Endothelial cell of umbilical vein (primary cell): ENCODE measurements at regions not wholly inside any gene's neighbourhood (a gene's known extent, or its start where the extent isn't known, plus 50 kb on each side); places are given as distances from the start of the nearest gene placed in this dataset.

Experiments
- BruUV-seq: library from RNA; stranded (reverse); fragments of 400-500 nt; replicated peaks from 2 replicates; lab custom pipeline; 2021; lab: Mats Ljungman, UMichigan
- CTCF ChIA-PET: fragments of 300-600, 350-600 bp; sonication (Branson Sonifier 250); formaldehyde crosslinking; loops from one replicate; lab custom pipeline; 2021; ENCODE audit warnings: antibody characterized with exemption, inconsistent platforms; lab: Charles Lee
- POLR2A ChIA-PET: fragments of 300-600, 350-600 bp; sonication (Branson Sonifier 250); formaldehyde crosslinking; loops from one replicate; lab custom pipeline; 2021; ENCODE audit warnings: antibody characterized with exemption, inconsistent platforms; lab: Charles Lee
- DNase-seq: peaks from one replicate; pipeline ENCODE4 v3.0.0-alpha.2; 2011; ENCODE audit warnings: low read depth, low spot score
- FAIRE-seq: peaks from 2 replicates; lab custom pipeline; 2011; peaks lifted over from hg19 to GRCh38; lab: Jason Lieb, UNC
- H2AFZ ChIP-seq: 2 replicates; pipeline ENCODE4 v1.6.0; 2012; ENCODE audit warnings: low read depth, low read length, control low read depth, inconsistent platforms
- H3K27ac ChIP-seq: 2 replicates; pipeline ENCODE4 v1.5.1; 2011; ENCODE audit warnings: low read depth, mild to moderate bottlenecking, control low read depth, low read length, moderate library complexity; ENCODE audit not compliant: insufficient read depth
- H3K27me3 ChIP-seq, 2 experiments: 2 replicates each; pipeline versions ENCODE4 v1.6.0 to v1.6.1; 2011; ENCODE audit warnings: low read length in 2 of 2, mixed read lengths in 1 of 2; ENCODE audit not compliant: control insufficient read depth in 2 of 2, insufficient read depth in 2 of 2
- H3K36me3 ChIP-seq, 2 experiments: 2 replicates in 1 of 2; 3 replicates in 1 of 2; pipeline ENCODE4 v1.5.1; 2011; ENCODE audit warnings: low read length in 2 of 2, mild to moderate bottlenecking in 1 of 2, moderate library complexity in 1 of 2; ENCODE audit not compliant: control insufficient read depth in 2 of 2, insufficient read depth in 2 of 2; ENCODE audit errors: extremely low read depth in 1 of 2
- H3K4me1 ChIP-seq: 3 replicates; pipeline ENCODE4 v1.5.1; 2011; ENCODE audit warnings: mild to moderate bottlenecking, low read length; ENCODE audit not compliant: control insufficient read depth, insufficient read depth; ENCODE audit errors: extremely low read depth
- H3K4me2 ChIP-seq: 2 replicates; pipeline ENCODE4 v1.6.1; 2011; ENCODE audit warnings: low read length, control low read depth, mixed read lengths; ENCODE audit not compliant: insufficient read depth
- H3K4me3 ChIP-seq, 3 experiments: fragments of 200-600 bp in 1 of 3; sonication (generic), shearing (Covaris generic) in 1 of 3; replicated peaks in 1 of 3; 2 replicates each; pipeline ENCODE4 v1.5.1; 2011 to 2016; ENCODE audit warnings: control low read depth in 3 of 3, low read length in 3 of 3, mild to moderate bottlenecking in 2 of 3, inconsistent platforms in 1 of 3, low read depth in 1 of 3, moderate library complexity in 1 of 3; ENCODE audit not compliant: insufficient read depth in 1 of 3
- H3K79me2 ChIP-seq: 2 replicates; pipeline ENCODE4 v1.6.0; 2012; ENCODE audit warnings: low read length, inconsistent platforms; ENCODE audit not compliant: control insufficient read depth, insufficient read depth
- H3K9ac ChIP-seq: replicated peaks from 2 replicates; pipeline ENCODE3; 2011; ENCODE audit warnings: low read length, control low read depth; ENCODE audit not compliant: insufficient read depth; ENCODE audit errors: extremely low read depth
- H3K9me1 ChIP-seq: replicated peaks from 3 replicates; pipeline ENCODE4 v1.6.0; 2011; ENCODE audit warnings: mild to moderate bottlenecking, low read length; ENCODE audit not compliant: control insufficient read depth, insufficient read depth; ENCODE audit errors: extremely low read depth
- H3K9me3 ChIP-seq: replicated peaks from 2 replicates; pipeline ENCODE4 v1.5.1; 2012; ENCODE audit warnings: low read length, inconsistent platforms; ENCODE audit not compliant: control insufficient read depth, insufficient read depth
- H4K20me1 ChIP-seq: replicated peaks from 2 replicates; pipeline ENCODE3; 2011; ENCODE audit warnings: mild to moderate bottlenecking, low read length; ENCODE audit not compliant: control insufficient read depth, insufficient read depth; ENCODE audit errors: extremely low read depth
- EZH2 ChIP-seq: IDR thresholded peaks from 2 replicates; pipeline ENCODE4 v1.6.1; 2012; ENCODE audit warnings: borderline replicate concordance, low read depth, mild to moderate bottlenecking, moderate library complexity, low read length, inconsistent platforms; ENCODE audit not compliant: severe bottlenecking
- FOS ChIP-seq: IDR thresholded peaks from 2 replicates; pipeline ENCODE4 v1.6.1; 2011; ENCODE audit warnings: mild to moderate bottlenecking, low read length, moderate library complexity, borderline replicate concordance; ENCODE audit not compliant: insufficient read depth
- GATA2 ChIP-seq: IDR thresholded peaks from 2 replicates; pipeline ENCODE4 v1.7.0; 2011; ENCODE audit warnings: low read depth, mild to moderate bottlenecking, moderate library complexity, mixed read lengths, low read length; ENCODE audit not compliant: insufficient read length, insufficient read depth
- JUN ChIP-seq: IDR thresholded peaks from 2 replicates; pipeline ENCODE4 v1.6.1; 2011; ENCODE audit warnings: borderline replicate concordance, low read depth; ENCODE audit not compliant: insufficient read length, insufficient read depth
- MYC ChIP-seq: IDR thresholded peaks from one replicate; pipeline ENCODE4 v1.6.1; 2011; ENCODE audit warnings: mild to moderate bottlenecking, low read depth, low read length
- POLR2A ChIP-seq: IDR thresholded peaks from 2 replicates; pipeline ENCODE4 v1.6.1; 2012; ENCODE audit warnings: low read depth, mild to moderate bottlenecking, control low read depth, low read length
- POLR2AphosphoS5 ChIP-seq: IDR thresholded peaks from 2 replicates; pipeline ENCODE4 v1.6.1; 2012; ENCODE audit warnings: low read depth, mild to moderate bottlenecking, control low read depth, low read length, moderate library complexity; ENCODE audit not compliant: insufficient read depth
- dilution Hi-C: fragments of 300-500 bp; cut with MboI; formaldehyde crosslinking; loops from one replicate; pipeline ENCODE4 v1.15.0; 2019; ENCODE audit warnings: low sequenced_read_pairs; ENCODE audit not compliant: extremely low pct_ligation_motif_present
- intact Hi-C: fragments of 100-400 bp; cut with micrococcal nuclease; formaldehyde crosslinking; loops from one replicate; pipeline ENCODE4 v1.10.0; 2022
- TF ChIP-seq, protein P1 (sequence below), 2 donors: IDR thresholded peaks; 1 replicate in 1 of 2; 2 replicates in 1 of 2; pipeline ENCODE4 v1.5.1; 2011; ENCODE audit warnings: low read length in 2 of 2, mild to moderate bottlenecking in 2 of 2, moderate library complexity in 2 of 2, control low read depth in 1 of 2, inconsistent platforms in 1 of 2, low read depth in 1 of 2; ENCODE audit not compliant: insufficient read depth in 1 of 2; ENCODE audit errors: extremely low read depth in 1 of 2
- TF ChIP-seq, protein P2 (sequence below): IDR thresholded peaks from 2 replicates; pipeline ENCODE4 v1.6.1; 2011; ENCODE audit not compliant: insufficient read depth, insufficient read length

DNA sequence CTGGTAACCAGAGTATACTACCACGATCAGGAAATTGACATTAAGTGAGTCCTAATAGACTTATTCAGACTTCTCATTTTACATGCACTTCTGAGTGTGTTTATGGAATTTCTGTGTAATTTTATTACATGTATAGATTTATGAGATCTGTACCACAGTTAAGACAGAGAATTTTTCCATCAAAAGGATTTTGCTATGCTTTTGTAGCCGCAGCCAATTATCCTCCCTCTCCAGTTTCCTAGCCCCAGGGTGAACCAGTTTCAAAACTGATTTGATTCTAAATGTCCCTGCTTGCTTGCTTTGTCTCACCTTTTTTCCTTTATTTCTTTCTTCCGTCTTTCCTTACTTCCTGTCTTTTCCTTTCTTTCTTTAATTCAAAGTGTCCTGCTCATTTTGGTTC lies 661.2 kb upstream of the BCHE start:
- no peak for FAIRE-seq

DNA sequence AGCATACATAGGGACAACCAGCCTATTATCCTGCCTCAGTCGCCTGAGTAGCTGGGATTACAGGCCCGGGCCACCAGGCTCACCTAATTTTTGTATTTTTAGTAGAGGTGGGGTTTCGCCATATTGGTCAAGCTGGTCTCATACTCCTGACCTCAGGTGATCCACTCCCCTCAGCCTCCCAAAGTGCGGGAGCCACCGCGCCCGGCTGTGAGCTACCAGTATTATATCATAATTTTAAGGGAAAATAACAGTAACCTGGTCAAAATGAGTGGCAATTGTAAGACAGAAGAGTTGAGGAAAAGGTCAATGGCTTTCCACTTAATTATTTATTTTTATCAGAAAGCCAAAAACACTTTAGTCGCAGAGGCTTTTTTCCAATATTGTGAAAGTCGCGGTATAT lies 652.6 kb upstream of the BCHE start:
- H2AFZ ChIP-seq, result no peak overlapping the region
- DNase-seq (no peak), FAIRE-seq (no peak)
- no peak overlapping the region for H3K9ac ChIP-seq
- ChIA-PET CTCF (no interaction called here), POLR2A (no interaction called here)
- H3K9me1 ChIP-seq, result no peaks in the 10 kb centered on the region
- no peaks in the 10 kb centered on the region for H3K36me3 ChIP-seq
- no peaks in the 10 kb centered on the region for H4K20me1 ChIP-seq
- H3K27me3 ChIP-seq, result no peaks in the 10 kb centered on the region
- no peaks in the 10 kb centered on the region for H3K4me1 ChIP-seq
- dilution Hi-C loops, result no loop called here
- intact Hi-C loops, result no loop called here
- H3K4me2 ChIP-seq, result no peak overlapping the region
- no peak overlapping the region for H3K27ac ChIP-seq
- H3K79me2 ChIP-seq, result no peaks in the 10 kb centered on the region
- TF ChIP-seq, protein P1, sequence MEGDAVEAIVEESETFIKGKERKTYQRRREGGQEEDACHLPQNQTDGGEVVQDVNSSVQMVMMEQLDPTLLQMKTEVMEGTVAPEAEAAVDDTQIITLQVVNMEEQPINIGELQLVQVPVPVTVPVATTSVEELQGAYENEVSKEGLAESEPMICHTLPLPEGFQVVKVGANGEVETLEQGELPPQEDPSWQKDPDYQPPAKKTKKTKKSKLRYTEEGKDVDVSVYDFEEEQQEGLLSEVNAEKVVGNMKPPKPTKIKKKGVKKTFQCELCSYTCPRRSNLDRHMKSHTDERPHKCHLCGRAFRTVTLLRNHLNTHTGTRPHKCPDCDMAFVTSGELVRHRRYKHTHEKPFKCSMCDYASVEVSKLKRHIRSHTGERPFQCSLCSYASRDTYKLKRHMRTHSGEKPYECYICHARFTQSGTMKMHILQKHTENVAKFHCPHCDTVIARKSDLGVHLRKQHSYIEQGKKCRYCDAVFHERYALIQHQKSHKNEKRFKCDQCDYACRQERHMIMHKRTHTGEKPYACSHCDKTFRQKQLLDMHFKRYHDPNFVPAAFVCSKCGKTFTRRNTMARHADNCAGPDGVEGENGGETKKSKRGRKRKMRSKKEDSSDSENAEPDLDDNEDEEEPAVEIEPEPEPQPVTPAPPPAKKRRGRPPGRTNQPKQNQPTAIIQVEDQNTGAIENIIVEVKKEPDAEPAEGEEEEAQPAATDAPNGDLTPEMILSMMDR (IDR thresholded peaks at IDR 0.05; ENCODE audit: extremely low read depth in 1 of 2, insufficient read depth in 1 of 2, low read depth in 1 of 2, low read length in 2 of 2), result no peak
- TF ChIP-seq FOS (no peak), GATA2 (no peak), POLR2AphosphoS5 (no peak), POLR2A (no peak), EZH2 (no peak), MYC (no peak), JUN (no peak)
- TF ChIP-seq, protein P2, sequence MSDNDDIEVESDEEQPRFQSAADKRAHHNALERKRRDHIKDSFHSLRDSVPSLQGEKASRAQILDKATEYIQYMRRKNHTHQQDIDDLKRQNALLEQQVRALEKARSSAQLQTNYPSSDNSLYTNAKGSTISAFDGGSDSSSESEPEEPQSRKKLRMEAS, result no peak
- H3K4me3 ChIP-seq, result no peak overlapping the region
- no peaks in the 10 kb centered on the region for H3K9me3 ChIP-seq
- no TSS peak for BruUV-seq

More for the DNA sequence above, 661.2 kb upstream of the BCHE start:
- H3K4me2 ChIP-seq, result no peak overlapping the region
- H3K4me3 ChIP-seq, result no peak overlapping the region
- dilution Hi-C loops, result no loop called here
- POLR2A ChIA-PET, result no interaction called here
- H3K9ac ChIP-seq, result no peak overlapping the region
- CTCF ChIA-PET, result no interaction called here
- no peak for TF ChIP-seq GATA2
- no peak for TF ChIP-seq EZH2
- TF ChIP-seq JUN, result no peak
- no peak for TF ChIP-seq FOS
- TF ChIP-seq, protein P1 (IDR thresholded peaks at IDR 0.05; ENCODE audit: extremely low read depth in 1 of 2, insufficient read depth in 1 of 2, low read depth in 1 of 2, low read length in 2 of 2), result no peak
- DNase-seq, result no peak
- H3K4me1 ChIP-seq, result no peaks in the 10 kb centered on the region
- H2AFZ ChIP-seq, result no peak overlapping the region
- H3K27me3 ChIP-seq, result no peaks in the 10 kb centered on the region
- no peaks in the 10 kb centered on the region for H3K36me3 ChIP-seq
- H3K9me3 ChIP-seq, result no peaks in the 10 kb centered on the region
- intact Hi-C loops, result no loop called here
- no peaks in the 10 kb centered on the region for H4K20me1 ChIP-seq
- no TSS peak for BruUV-seq
- no peak overlapping the region for H3K27ac ChIP-seq
- no peaks in the 10 kb centered on the region for H3K9me1 ChIP-seq
- no peaks in the 10 kb centered on the region for H3K79me2 ChIP-seq
